Endothelial cell of umbilical vein (primary cell): ENCODE measurements at regions not wholly inside any gene's neighbourhood (a gene's known extent, or its start where the extent isn't known, plus 50 kb on each side); places are given as distances from the start of the nearest gene placed in this dataset.
"Not testable (repeated sequence)": the region's sequence is repeated elsewhere in the genome, so short reads cannot be mapped to it uniquely, and the experiment has no call there.

Experiments used
- BruUV-seq: library from RNA; stranded (reverse); fragments of 400-500 nt; replicated peaks from 2 replicates; lab custom pipeline; 2021; lab: Mats Ljungman, UMichigan
- CTCF ChIA-PET: fragments of 300-600, 350-600 bp; sonication (Branson Sonifier 250); formaldehyde crosslinking; loops from one replicate; lab custom pipeline; 2021; ENCODE audit warnings: antibody characterized with exemption, inconsistent platforms; lab: Charles Lee
- POLR2A ChIA-PET: fragments of 300-600, 350-600 bp; sonication (Branson Sonifier 250); formaldehyde crosslinking; loops from one replicate; lab custom pipeline; 2021; ENCODE audit warnings: antibody characterized with exemption, inconsistent platforms; lab: Charles Lee
- DNase-seq: peaks from one replicate; pipeline ENCODE4 v3.0.0-alpha.2; 2011; ENCODE audit warnings: low read depth, low spot score
- FAIRE-seq: peaks from 2 replicates; lab custom pipeline; 2011; peaks lifted over from hg19 to GRCh38; lab: Jason Lieb, UNC
- H2AFZ ChIP-seq: 2 replicates; pipeline ENCODE4 v1.6.0; 2012; ENCODE audit warnings: low read depth, low read length, control low read depth, inconsistent platforms
- H3K27ac ChIP-seq: 2 replicates; pipeline ENCODE4 v1.5.1; 2011; ENCODE audit warnings: low read depth, mild to moderate bottlenecking, control low read depth, low read length, moderate library complexity; ENCODE audit not compliant: insufficient read depth
- H3K27me3 ChIP-seq, 2 experiments: 2 replicates each; pipeline versions ENCODE4 v1.6.0 to v1.6.1; 2011; ENCODE audit warnings: low read length in 2 of 2, mixed read lengths in 1 of 2; ENCODE audit not compliant: control insufficient read depth in 2 of 2, insufficient read depth in 2 of 2
- H3K36me3 ChIP-seq, 2 experiments: 2 replicates in 1 of 2; 3 replicates in 1 of 2; pipeline ENCODE4 v1.5.1; 2011; ENCODE audit warnings: low read length in 2 of 2, mild to moderate bottlenecking in 1 of 2, moderate library complexity in 1 of 2; ENCODE audit not compliant: control insufficient read depth in 2 of 2, insufficient read depth in 2 of 2; ENCODE audit errors: extremely low read depth in 1 of 2
- H3K4me1 ChIP-seq: 3 replicates; pipeline ENCODE4 v1.5.1; 2011; ENCODE audit warnings: mild to moderate bottlenecking, low read length; ENCODE audit not compliant: control insufficient read depth, insufficient read depth; ENCODE audit errors: extremely low read depth
- H3K4me2 ChIP-seq: 2 replicates; pipeline ENCODE4 v1.6.1; 2011; ENCODE audit warnings: low read length, control low read depth, mixed read lengths; ENCODE audit not compliant: insufficient read depth
- H3K4me3 ChIP-seq, 3 experiments: fragments of 200-600 bp in 1 of 3; sonication (generic), shearing (Covaris generic) in 1 of 3; replicated peaks in 1 of 3; 2 replicates each; pipeline ENCODE4 v1.5.1; 2011 to 2016; ENCODE audit warnings: control low read depth in 3 of 3, low read length in 3 of 3, mild to moderate bottlenecking in 2 of 3, inconsistent platforms in 1 of 3, low read depth in 1 of 3, moderate library complexity in 1 of 3; ENCODE audit not compliant: insufficient read depth in 1 of 3
- H3K79me2 ChIP-seq: 2 replicates; pipeline ENCODE4 v1.6.0; 2012; ENCODE audit warnings: low read length, inconsistent platforms; ENCODE audit not compliant: control insufficient read depth, insufficient read depth
- H3K9ac ChIP-seq: replicated peaks from 2 replicates; pipeline ENCODE3; 2011; ENCODE audit warnings: low read length, control low read depth; ENCODE audit not compliant: insufficient read depth; ENCODE audit errors: extremely low read depth
- H3K9me1 ChIP-seq: replicated peaks from 3 replicates; pipeline ENCODE4 v1.6.0; 2011; ENCODE audit warnings: mild to moderate bottlenecking, low read length; ENCODE audit not compliant: control insufficient read depth, insufficient read depth; ENCODE audit errors: extremely low read depth
- H3K9me3 ChIP-seq: replicated peaks from 2 replicates; pipeline ENCODE4 v1.5.1; 2012; ENCODE audit warnings: low read length, inconsistent platforms; ENCODE audit not compliant: control insufficient read depth, insufficient read depth
- H4K20me1 ChIP-seq: replicated peaks from 2 replicates; pipeline ENCODE3; 2011; ENCODE audit warnings: mild to moderate bottlenecking, low read length; ENCODE audit not compliant: control insufficient read depth, insufficient read depth; ENCODE audit errors: extremely low read depth
- EZH2 ChIP-seq: IDR thresholded peaks from 2 replicates; pipeline ENCODE4 v1.6.1; 2012; ENCODE audit warnings: borderline replicate concordance, low read depth, mild to moderate bottlenecking, moderate library complexity, low read length, inconsistent platforms; ENCODE audit not compliant: severe bottlenecking
- FOS ChIP-seq: IDR thresholded peaks from 2 replicates; pipeline ENCODE4 v1.6.1; 2011; ENCODE audit warnings: mild to moderate bottlenecking, low read length, moderate library complexity, borderline replicate concordance; ENCODE audit not compliant: insufficient read depth
- GATA2 ChIP-seq: IDR thresholded peaks from 2 replicates; pipeline ENCODE4 v1.7.0; 2011; ENCODE audit warnings: low read depth, mild to moderate bottlenecking, moderate library complexity, mixed read lengths, low read length; ENCODE audit not compliant: insufficient read length, insufficient read depth
- JUN ChIP-seq: IDR thresholded peaks from 2 replicates; pipeline ENCODE4 v1.6.1; 2011; ENCODE audit warnings: borderline replicate concordance, low read depth; ENCODE audit not compliant: insufficient read length, insufficient read depth
- MAX ChIP-seq: IDR thresholded peaks from 2 replicates; pipeline ENCODE4 v1.6.1; 2011; ENCODE audit not compliant: insufficient read depth, insufficient read length
- MYC ChIP-seq: IDR thresholded peaks from one replicate; pipeline ENCODE4 v1.6.1; 2011; ENCODE audit warnings: mild to moderate bottlenecking, low read depth, low read length
- POLR2A ChIP-seq: IDR thresholded peaks from 2 replicates; pipeline ENCODE4 v1.6.1; 2012; ENCODE audit warnings: low read depth, mild to moderate bottlenecking, control low read depth, low read length
- POLR2AphosphoS5 ChIP-seq: IDR thresholded peaks from 2 replicates; pipeline ENCODE4 v1.6.1; 2012; ENCODE audit warnings: low read depth, mild to moderate bottlenecking, control low read depth, low read length, moderate library complexity; ENCODE audit not compliant: insufficient read depth
- dilution Hi-C: fragments of 300-500 bp; cut with MboI; formaldehyde crosslinking; loops from one replicate; pipeline ENCODE4 v1.15.0; 2019; ENCODE audit warnings: low sequenced_read_pairs; ENCODE audit not compliant: extremely low pct_ligation_motif_present
- intact Hi-C: fragments of 100-400 bp; cut with micrococcal nuclease; formaldehyde crosslinking; loops from one replicate; pipeline ENCODE4 v1.10.0; 2022
- TF ChIP-seq, protein P1 (sequence below), 2 donors: IDR thresholded peaks; 1 replicate in 1 of 2; 2 replicates in 1 of 2; pipeline ENCODE4 v1.5.1; 2011; ENCODE audit warnings: low read length in 2 of 2, mild to moderate bottlenecking in 2 of 2, moderate library complexity in 2 of 2, control low read depth in 1 of 2, inconsistent platforms in 1 of 2, low read depth in 1 of 2; ENCODE audit not compliant: insufficient read depth in 1 of 2; ENCODE audit errors: extremely low read depth in 1 of 2

GRCh38 chr7:49507206-49507605 is 266.2 kb upstream of the VWC2 start:
- intact Hi-C loops, CTCF ChIA-PET, H2AFZ ChIP-seq, H3K4me3 ChIP-seq, H3K79me2 ChIP-seq, H4K20me1 ChIP-seq, H3K27me3 ChIP-seq, DNase-seq, H3K27ac ChIP-seq, H3K9me3 ChIP-seq, H3K36me3 ChIP-seq, BruUV-seq, dilution Hi-C loops, H3K4me1 ChIP-seq, H3K9ac ChIP-seq, H3K9me1 ChIP-seq, H3K4me2 ChIP-seq, FAIRE-seq: not testable (repeated sequence)
- POLR2A ChIA-PET: interaction anchor here (0.7 kb wide), 1 partner anchor 49 kb away, joined by 3 read pairs; no protein-coding TSS in a partner anchor

- no peak for FAIRE-seq
- Histone ChIP-seq H4K20me1 (no peaks in the 10 kb centered on the region), H3K9ac (no peak overlapping the region), H3K4me3 (no peak overlapping the region), H3K27me3 (no peaks in the 10 kb centered on the region), H3K9me3 (peaks cover 1% of the 10 kb centered on the region), H3K9me1 (no peaks in the 10 kb centered on the region), H3K27ac (no peak overlapping the region), H3K79me2 (no peaks in the 10 kb centered on the region), H2AFZ (no peak overlapping the region), H3K4me2 (no peak overlapping the region), H3K36me3 (no peaks in the 10 kb centered on the region), H3K4me1 (no peaks in the 10 kb centered on the region)
- POLR2A ChIA-PET: no interaction called here
- no peak for TF ChIP-seq POLR2A
- no peak for TF ChIP-seq MAX
- no peak for TF ChIP-seq GATA2
- TF ChIP-seq MYC: no peak
- no peak for TF ChIP-seq JUN
- TF ChIP-seq FOS: no peak
- TF ChIP-seq, protein P1, sequence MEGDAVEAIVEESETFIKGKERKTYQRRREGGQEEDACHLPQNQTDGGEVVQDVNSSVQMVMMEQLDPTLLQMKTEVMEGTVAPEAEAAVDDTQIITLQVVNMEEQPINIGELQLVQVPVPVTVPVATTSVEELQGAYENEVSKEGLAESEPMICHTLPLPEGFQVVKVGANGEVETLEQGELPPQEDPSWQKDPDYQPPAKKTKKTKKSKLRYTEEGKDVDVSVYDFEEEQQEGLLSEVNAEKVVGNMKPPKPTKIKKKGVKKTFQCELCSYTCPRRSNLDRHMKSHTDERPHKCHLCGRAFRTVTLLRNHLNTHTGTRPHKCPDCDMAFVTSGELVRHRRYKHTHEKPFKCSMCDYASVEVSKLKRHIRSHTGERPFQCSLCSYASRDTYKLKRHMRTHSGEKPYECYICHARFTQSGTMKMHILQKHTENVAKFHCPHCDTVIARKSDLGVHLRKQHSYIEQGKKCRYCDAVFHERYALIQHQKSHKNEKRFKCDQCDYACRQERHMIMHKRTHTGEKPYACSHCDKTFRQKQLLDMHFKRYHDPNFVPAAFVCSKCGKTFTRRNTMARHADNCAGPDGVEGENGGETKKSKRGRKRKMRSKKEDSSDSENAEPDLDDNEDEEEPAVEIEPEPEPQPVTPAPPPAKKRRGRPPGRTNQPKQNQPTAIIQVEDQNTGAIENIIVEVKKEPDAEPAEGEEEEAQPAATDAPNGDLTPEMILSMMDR (IDR thresholded peaks at IDR 0.05; ENCODE audit: extremely low read depth in 1 of 2, insufficient read depth in 1 of 2, low read depth in 1 of 2, low read length in 2 of 2): no peak
- no peak for TF ChIP-seq POLR2AphosphoS5
- no peak for TF ChIP-seq EZH2
- intact Hi-C loops (no loop called here), dilution Hi-C loops (no loop called here)
- CTCF ChIA-PET: no interaction called here
- no peak for DNase-seq
- BruUV-seq: no TSS peak
Measured at GRCh38 chr7:49513911-49514310, 259.5 kb upstream of the VWC2 start.
